ENCODE measurements at regions not wholly inside any gene's neighbourhood (a gene's known extent, or its start where the extent isn't known, plus 50 kb on each side); places are given as distances from the start of the nearest gene placed in this dataset.

DNA sequence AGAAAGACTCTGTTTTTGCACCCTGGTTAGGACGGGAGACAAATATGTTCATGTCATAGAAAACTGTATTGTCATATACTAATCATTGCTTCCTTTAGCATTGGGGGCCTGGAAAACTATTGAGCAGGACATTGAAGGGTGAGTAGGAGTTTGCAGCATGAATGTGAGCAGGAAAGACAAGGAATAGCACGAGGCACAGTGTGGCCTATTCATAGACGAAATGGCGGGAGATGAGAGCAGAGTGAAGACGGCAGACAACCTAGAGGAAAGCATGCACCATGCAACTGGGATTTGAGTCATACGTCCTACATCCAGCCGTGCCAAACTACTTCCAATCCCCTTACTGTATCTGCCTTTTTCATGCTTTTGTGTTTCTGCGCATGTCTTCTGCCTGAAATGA lies 508.1 kb downstream of the NTRK3 start:
- no peak overlapping the region for H3K4me3 ChIP-seq
- H3K4me1 ChIP-seq, result no peaks in the 10 kb centered on the region
- WGBS, result 89% methylated on average over 8 of the region's 8 CpGs
- no peaks in the 10 kb centered on the region for H3K9me3 ChIP-seq
- H3K36me3 ChIP-seq, result no peaks in the 10 kb centered on the region
- no peak overlapping the region for H3K27ac ChIP-seq
- peaks cover 3% of the 10 kb centered on the region for H3K27me3 ChIP-seq
- TF ChIP-seq POLR2A (IDR thresholded peaks at IDR 0.05), result no peak
- TF ChIP-seq, protein P1, sequence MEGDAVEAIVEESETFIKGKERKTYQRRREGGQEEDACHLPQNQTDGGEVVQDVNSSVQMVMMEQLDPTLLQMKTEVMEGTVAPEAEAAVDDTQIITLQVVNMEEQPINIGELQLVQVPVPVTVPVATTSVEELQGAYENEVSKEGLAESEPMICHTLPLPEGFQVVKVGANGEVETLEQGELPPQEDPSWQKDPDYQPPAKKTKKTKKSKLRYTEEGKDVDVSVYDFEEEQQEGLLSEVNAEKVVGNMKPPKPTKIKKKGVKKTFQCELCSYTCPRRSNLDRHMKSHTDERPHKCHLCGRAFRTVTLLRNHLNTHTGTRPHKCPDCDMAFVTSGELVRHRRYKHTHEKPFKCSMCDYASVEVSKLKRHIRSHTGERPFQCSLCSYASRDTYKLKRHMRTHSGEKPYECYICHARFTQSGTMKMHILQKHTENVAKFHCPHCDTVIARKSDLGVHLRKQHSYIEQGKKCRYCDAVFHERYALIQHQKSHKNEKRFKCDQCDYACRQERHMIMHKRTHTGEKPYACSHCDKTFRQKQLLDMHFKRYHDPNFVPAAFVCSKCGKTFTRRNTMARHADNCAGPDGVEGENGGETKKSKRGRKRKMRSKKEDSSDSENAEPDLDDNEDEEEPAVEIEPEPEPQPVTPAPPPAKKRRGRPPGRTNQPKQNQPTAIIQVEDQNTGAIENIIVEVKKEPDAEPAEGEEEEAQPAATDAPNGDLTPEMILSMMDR (IDR thresholded peaks at IDR 0.05), result no peak
- TF ChIP-seq EP300 (IDR thresholded peaks at IDR 0.05), result no peak
- no peak for TF ChIP-seq POLR2AphosphoS5 (IDR thresholded peaks at IDR 0.05)
- DNase-seq (ENCODE audit: low spot score in 2 of 2), result no peak

GRCh38 chr15:87747087-87747486 lies 509.5 kb downstream of the NTRK3 start:
- Histone ChIP-seq H3K36me3 (no peaks in the 10 kb centered on the region), H3K27ac (no peak overlapping the region), H3K27me3 (peaks cover 3% of the 10 kb centered on the region), H3K4me1 (no peaks in the 10 kb centered on the region), H3K4me3 (no peak overlapping the region), H3K9me3 (no peaks in the 10 kb centered on the region)
- TF ChIP-seq, protein P1 (IDR thresholded peaks at IDR 0.05), result no peak
- TF ChIP-seq POLR2A (IDR thresholded peaks at IDR 0.05) (no peak), POLR2AphosphoS5 (IDR thresholded peaks at IDR 0.05) (no peak), EP300 (IDR thresholded peaks at IDR 0.05) (no peak)
- 77% methylated on average over 1 of the region's 1 CpG for WGBS
- DNase-seq (ENCODE audit: low spot score in 2 of 2), result no peak

DNA sequence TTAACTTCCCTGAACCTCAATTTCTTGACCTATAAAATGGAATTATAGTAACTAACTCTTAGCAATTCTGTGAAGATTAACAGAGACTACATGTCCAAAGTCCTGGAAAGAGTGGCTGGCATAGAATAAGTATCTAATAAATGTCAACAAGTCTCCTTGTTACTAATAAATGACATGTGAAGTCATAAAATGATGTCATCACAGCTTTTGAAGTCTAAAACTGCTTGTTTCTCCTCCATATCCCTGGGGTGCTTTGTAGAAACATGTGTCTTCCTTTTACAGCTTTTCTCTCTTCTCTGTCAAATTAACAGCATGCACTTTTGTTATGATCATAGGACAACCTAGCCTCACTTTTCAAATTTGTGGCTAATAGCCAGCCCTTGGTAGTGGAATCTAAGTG lies 510.2 kb downstream of the NTRK3 start:
- no peaks in the 10 kb centered on the region for H3K36me3 ChIP-seq
- no peak for TF ChIP-seq POLR2AphosphoS5 (IDR thresholded peaks at IDR 0.05)
- no peak for TF ChIP-seq POLR2A (IDR thresholded peaks at IDR 0.05)
- TF ChIP-seq, protein P1 (IDR thresholded peaks at IDR 0.05), result no peak
- no peak for TF ChIP-seq EP300 (IDR thresholded peaks at IDR 0.05)
- no peaks in the 10 kb centered on the region for H3K4me1 ChIP-seq
- H3K27ac ChIP-seq, result no peak overlapping the region
- no peak for DNase-seq (ENCODE audit: low spot score in 2 of 2)
- peaks cover 3% of the 10 kb centered on the region for H3K27me3 ChIP-seq
- H3K4me3 ChIP-seq, result no peak overlapping the region
- H3K9me3 ChIP-seq, result no peaks in the 10 kb centered on the region

- no peak overlapping the region for H3K4me3 ChIP-seq
- 81% methylated on average over 2 of the region's 2 CpGs for WGBS
- H3K27me3 ChIP-seq, result peaks cover 3% of the 10 kb centered on the region
- no peak overlapping the region for H3K27ac ChIP-seq
- no peaks in the 10 kb centered on the region for H3K36me3 ChIP-seq
- no peaks in the 10 kb centered on the region for H3K9me3 ChIP-seq
- TF ChIP-seq EP300 (IDR thresholded peaks at IDR 0.05), result no peak
- TF ChIP-seq POLR2AphosphoS5 (IDR thresholded peaks at IDR 0.05), result no peak
- TF ChIP-seq POLR2A (IDR thresholded peaks at IDR 0.05), result no peak
- TF ChIP-seq, protein P1 (IDR thresholded peaks at IDR 0.05), result no peak
- H3K4me1 ChIP-seq, result no peaks in the 10 kb centered on the region
- DNase-seq (ENCODE audit: low spot score in 2 of 2), result no peak
Observed at GRCh38 chr15:87744815-87745214, 511.7 kb downstream of the NTRK3 start.

- TF ChIP-seq EP300 (IDR thresholded peaks at IDR 0.05), result no peak
- no peak for TF ChIP-seq POLR2AphosphoS5 (IDR thresholded peaks at IDR 0.05)
- TF ChIP-seq POLR2A (IDR thresholded peaks at IDR 0.05), result no peak
- TF ChIP-seq, protein P1 (IDR thresholded peaks at IDR 0.05), result no peak
- no peak for DNase-seq (ENCODE audit: low spot score in 2 of 2)
- peaks cover 3% of the 10 kb centered on the region for H3K27me3 ChIP-seq
- H3K4me3 ChIP-seq, result no peak overlapping the region
- H3K36me3 ChIP-seq, result no peaks in the 10 kb centered on the region
- no peaks in the 10 kb centered on the region for H3K4me1 ChIP-seq
- no peak overlapping the region for H3K27ac ChIP-seq
- WGBS, result 60% methylated on average over 3 of the region's 3 CpGs
- no peaks in the 10 kb centered on the region for H3K9me3 ChIP-seq
Observed at GRCh38 chr15:87743562-87743961, 513.0 kb downstream of the NTRK3 start.

Data from suprapubic skin (tissue), 4 donors.